ENCODE measurements at regions not wholly inside any gene's neighbourhood (a gene's known extent, or its start where the extent isn't known, plus 50 kb on each side); places are given as distances from the start of the nearest gene placed in this dataset.
"Not testable (repeated sequence)": the region's sequence is repeated elsewhere in the genome, so short reads cannot be mapped to it uniquely, and the experiment has no call there.

GRCh38 chr3:159257954-159258353 is 456.1 kb downstream of the MFSD1 start:
- no peak overlapping the region for H3K4me3 ChIP-seq (ENCODE audit: control insufficient read depth, low read depth, low read length)
- TF ChIP-seq CTCF (IDR thresholded peaks at IDR 0.05; ENCODE audit: control insufficient read depth, insufficient read depth, low read depth, low read length, missing control alignments): no peak
- DNase-seq (ENCODE audit: low read depth): no peak

DNA sequence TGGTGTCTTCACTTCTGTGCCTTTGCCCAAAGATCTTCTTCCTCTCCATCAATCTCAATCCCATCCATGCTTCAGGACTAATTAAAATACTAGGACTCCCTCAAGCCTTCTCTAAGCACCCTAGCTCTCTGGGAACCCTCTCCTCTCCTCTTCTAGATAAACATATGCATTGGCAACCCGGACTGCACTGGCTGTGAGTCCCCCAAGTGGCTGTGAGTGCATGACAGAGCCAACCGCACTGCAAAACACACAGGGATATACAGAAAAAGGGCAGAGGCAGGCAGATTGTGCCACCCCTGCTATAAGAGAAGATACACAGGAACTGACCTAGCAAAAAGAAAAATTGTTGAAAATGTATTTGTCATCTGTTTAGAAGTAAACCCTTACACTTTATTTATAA is 457.1 kb downstream of the MFSD1 start:
- no peak for DNase-seq (ENCODE audit: low read depth)
- no peak overlapping the region for H3K4me3 ChIP-seq (ENCODE audit: control insufficient read depth, low read depth, low read length)
- TF ChIP-seq CTCF (IDR thresholded peaks at IDR 0.05; ENCODE audit: control insufficient read depth, insufficient read depth, low read depth, low read length, missing control alignments): no peak

DNA sequence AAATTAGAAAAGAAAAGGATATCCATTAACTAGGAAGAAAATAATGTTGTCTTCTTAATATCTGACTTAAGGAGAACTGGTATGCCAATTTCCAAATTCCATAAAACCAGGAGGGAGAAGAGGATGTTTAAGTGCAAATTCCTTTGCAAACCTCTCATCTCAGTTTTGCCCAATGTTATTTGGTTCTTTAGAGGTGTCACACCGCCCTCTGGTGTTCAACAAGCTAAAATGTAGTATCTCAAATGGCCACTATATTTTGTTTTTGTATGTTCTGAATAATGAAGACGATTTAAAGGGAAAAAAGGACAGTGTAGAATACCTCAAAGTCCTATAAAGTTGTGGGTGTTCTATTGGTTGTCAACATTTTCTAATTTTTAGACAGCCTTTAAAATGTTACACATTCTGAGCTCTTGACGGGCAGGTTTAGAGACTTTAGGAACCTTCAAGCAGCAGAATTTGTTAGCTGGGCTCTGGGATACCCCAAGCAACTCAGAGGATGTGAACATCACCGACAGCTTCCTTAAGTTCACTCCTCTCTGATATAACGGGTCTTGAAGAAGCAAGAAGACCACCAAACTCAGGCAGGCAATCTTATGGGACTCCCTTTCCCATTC is 458.3 kb downstream of the MFSD1 start:
- TF ChIP-seq CTCF (IDR thresholded peaks at IDR 0.05; ENCODE audit: control insufficient read depth, insufficient read depth, low read depth, low read length, missing control alignments): peak; percentile 65

DNA sequence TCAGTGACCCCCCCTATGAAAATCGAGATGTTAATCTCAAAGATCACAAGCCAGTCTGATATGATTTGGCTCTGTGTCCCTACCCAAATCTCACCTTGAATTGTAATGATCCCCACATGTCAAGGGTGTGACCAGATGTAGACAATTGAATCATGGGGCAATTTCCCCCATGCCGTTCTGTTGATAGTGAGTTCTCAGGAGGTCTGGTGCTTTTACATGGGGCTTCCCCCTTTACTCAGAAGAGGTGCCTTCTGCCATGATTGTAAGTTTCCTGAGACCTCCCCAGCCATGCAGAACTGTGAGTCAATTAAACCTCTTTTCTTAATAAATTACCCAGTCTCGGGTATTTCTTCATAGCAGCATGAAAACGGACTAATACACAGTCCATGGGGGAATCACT is 459.5 kb downstream of the MFSD1 start:
- not testable (repeated sequence) for DNase-seq (ENCODE audit: low read depth); H3K4me3 ChIP-seq (ENCODE audit: control insufficient read depth, low read depth, low read length)

More for the DNA sequence above, 458.3 kb downstream of the MFSD1 start:
- DNase-seq (ENCODE audit: low read depth): peak; percentile 66
- H3K4me3 ChIP-seq (ENCODE audit: control insufficient read depth, low read depth, low read length): no peak overlapping the region

GRCh38 chr3:159263750-159264553 is 462.1 kb downstream of the MFSD1 start:
- DNase-seq (ENCODE audit: low read depth): no peak
- no peak overlapping the region for H3K4me3 ChIP-seq (ENCODE audit: control insufficient read depth, low read depth, low read length)
- peak; percentile 83 for TF ChIP-seq CTCF (IDR thresholded peaks at IDR 0.05; ENCODE audit: control insufficient read depth, insufficient read depth, low read depth, low read length, missing control alignments)

- no peak for DNase-seq (ENCODE audit: low read depth)
- no peak for TF ChIP-seq CTCF (IDR thresholded peaks at IDR 0.05; ENCODE audit: control insufficient read depth, insufficient read depth, low read depth, low read length, missing control alignments)
- H3K4me3 ChIP-seq (ENCODE audit: control insufficient read depth, low read depth, low read length): no peak overlapping the region
Measured at GRCh38 chr3:159265705-159266104, 463.9 kb downstream of the MFSD1 start.

DNA sequence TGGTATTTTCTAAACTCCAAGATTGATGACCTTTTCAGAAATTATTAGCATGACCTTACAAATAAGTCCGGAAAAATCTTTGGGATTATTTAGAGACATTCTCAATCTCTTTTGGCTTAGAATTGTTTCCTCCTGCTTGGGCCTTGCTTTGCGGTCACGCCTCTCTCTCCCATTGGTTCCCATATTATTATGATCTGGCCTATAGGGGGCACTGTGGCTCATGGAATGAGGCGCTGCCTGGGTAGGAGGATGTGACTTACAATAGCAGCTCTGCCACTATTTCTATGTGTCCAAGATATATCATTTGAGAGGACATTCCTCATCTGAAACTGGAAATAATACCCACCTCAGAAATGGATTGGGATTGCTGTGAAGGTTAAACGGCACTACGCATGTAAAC is 464.9 kb downstream of the MFSD1 start:
- TF ChIP-seq CTCF (IDR thresholded peaks at IDR 0.05; ENCODE audit: control insufficient read depth, insufficient read depth, low read depth, low read length, missing control alignments): peak; percentile 37
- DNase-seq (ENCODE audit: low read depth): no peak
- H3K4me3 ChIP-seq (ENCODE audit: control insufficient read depth, low read depth, low read length): no peak overlapping the region
